Stimulated activated CD4-positive, alpha-beta T cell treated with anti-CD3 and anti-CD28 coated beads, Interleukin-12 subunit alpha, Interleukin-12 subunit beta, amount 100 ng/mL, for 48 hours (primary cell): ENCODE measurements at regions not wholly inside any gene's neighbourhood (a gene's known extent, or its start where the extent isn't known, plus 50 kb on each side); places are given as distances from the start of the nearest gene placed in this dataset.

Source experiments
- DNase-seq, 3 donors: peaks; one replicate each; pipeline ENCODE4 v3.0.0-alpha.2; 2020; ENCODE audit warnings: low read depth in 2 of 3, low spot score in 1 of 3

DNA sequence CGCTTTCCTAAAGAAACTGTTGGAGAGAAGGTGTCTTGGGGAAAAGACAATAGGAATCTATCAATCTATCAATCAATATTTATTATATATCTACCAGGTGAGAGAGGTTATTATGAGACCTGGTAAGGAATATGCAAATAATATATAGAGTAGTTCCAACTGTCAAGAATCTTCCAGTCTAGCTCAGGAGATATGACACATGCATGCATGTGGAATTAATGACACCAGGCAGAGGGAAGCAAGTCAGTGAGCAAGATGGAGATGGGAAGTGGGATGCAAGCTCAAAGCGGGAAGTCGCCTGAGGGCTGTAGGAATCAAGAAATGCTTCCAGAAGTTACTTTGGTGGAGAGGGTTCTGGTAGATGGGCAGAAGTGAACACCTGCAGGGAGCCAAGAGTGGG is 187.4 kb upstream of the NRP1 start:
- DNase-seq = no peak

DNA sequence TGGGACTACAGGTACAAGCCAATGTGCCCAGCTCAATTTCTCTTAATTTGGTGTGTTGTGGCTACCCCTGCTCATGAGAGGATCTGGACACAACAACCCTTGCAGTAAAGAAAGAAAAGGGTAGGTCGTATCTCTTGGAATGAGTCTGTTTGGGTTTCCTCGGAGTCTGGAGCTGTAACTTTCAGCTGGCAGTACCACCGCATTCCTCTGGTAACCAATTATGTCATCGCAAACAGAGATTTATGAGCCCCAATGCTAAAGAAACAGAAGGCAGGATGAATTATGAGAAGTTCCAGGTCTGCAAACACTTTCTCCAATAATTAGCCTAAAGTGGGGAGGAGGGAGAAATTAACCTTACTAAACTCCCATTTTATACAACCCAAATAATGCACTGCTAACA is 186.6 kb upstream of the NRP1 start:
- no peak for DNase-seq

GRCh38 chr10:33520223-33520622 is 185.8 kb upstream of the NRP1 start:
- no peak for DNase-seq

DNA sequence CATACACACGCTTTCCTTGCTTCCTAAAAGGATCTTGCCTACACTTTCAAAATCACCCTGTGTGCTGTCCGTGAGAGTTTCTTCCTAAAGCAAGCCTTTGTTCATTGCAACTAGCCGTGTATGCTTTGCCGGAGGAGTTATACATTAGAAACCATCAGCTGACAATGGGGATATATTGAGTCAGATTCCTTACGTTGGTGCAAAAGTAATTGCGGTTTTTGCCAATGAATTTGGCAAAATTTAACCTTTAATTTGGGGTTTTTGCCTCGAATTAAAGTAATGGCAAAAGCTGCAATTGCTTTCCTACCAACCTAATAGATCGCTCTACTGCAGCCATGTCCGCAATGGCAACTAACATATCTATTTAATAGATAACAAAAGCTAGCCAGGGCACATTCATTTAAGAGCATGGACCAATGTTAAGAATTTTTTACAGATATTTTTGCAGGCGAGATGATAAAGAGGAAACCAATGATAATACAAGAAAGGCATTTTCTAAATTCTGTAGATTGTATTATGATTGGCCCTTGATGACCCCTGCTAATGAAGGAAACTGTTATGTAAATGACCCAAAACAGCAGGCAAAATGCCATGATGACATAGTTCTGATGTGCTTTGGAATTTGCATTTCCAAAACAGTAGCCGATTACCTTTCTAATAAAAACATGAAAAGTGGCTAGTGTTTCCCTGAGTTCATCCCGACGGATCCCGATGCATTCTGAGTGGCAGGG is 184.8 kb upstream of the NRP1 start:
- no peak for DNase-seq

DNA sequence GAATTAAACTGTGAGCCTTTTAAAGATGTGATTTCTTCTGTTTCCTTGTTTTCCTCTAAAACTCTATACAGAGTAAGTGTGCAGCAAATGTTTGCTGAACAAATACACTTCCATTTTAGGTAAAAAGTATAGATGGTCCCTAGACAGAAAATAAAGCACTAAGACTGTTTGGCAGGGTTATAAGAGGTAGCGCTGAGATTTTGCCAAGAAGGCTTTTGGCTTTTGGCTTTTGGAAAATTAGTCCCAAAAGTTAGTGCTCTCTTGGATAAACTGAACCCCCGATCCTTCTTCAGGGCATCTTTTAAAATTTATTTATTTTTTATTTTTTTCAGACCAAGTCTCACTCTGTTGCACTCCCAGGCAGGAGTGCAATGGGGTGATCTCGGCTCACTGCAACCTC is 175.7 kb upstream of the NRP1 start:
- DNase-seq = no peak

GRCh38 chr10:33509231-33509831 is 174.9 kb upstream of the NRP1 start:
- peak in 2 of 3 donors; percentile 16 to 23 for DNase-seq

DNA sequence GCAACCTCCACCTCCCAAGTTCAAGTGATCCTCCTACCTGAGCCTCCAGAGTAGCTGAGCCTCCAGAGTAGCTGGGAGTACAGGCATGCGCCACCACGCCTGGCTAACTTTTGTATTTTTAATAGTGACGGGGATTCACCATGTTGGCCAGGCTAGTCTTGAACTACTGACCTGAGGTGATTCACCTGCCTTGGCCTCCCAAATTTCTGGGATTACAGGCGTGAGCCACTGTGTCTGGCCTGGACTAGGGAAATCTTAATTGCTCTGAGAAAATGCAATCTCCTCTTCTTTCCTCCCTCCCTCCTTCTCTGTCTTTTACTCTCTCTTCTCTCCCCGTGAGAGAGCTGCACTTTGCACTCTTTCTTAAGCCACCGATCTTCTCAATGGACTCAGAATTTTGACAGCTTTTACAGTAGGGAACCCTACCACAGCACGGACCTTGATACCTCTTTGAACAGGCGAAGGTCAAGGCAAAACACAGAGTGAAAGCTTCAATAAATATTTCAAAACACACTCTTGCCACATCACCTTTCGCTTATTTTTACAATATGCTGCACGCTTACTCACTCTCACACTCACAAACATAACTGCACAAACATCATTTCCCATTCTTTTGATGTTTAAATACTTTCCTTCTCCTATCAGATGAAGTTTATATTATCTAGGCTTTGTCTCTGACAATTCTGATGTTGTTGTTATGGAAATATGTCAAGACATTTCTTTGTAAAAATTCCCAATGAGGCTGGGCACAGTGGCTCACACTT is 173.4 kb upstream of the NRP1 start:
- no peak for DNase-seq

GRCh38 chr10:33506838-33507661 is 172.6 kb upstream of the NRP1 start:
- no peak for DNase-seq

- no peak for DNase-seq
Measured at GRCh38 chr10:33506391-33506790, 171.9 kb upstream of the NRP1 start.

DNA sequence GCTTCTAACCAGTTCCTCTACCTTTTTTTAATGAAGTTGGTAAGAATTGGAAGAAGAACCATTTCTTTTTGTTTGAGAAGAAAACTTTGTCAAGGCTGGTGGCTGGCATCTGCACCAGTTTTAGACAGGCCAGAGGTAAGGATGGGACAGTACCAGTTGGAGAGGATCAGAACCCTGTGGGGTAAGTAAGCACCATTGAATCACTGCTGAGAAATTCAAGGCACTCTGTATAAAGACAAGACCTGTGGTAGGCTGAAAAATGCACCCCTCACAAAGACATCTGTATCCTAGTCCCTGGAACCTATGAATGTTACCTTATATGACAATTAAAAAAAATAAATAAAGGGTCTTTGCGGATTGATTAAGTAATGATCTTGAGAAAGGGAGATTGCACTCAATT is 166.7 kb upstream of the NRP1 start:
- DNase-seq = no peak

GRCh38 chr10:33498391-33498891 is 164.0 kb upstream of the NRP1 start:
- DNase-seq = no peak

GRCh38 chr10:33497338-33497737 is 162.9 kb upstream of the NRP1 start:
- DNase-seq = no peak

GRCh38 chr10:33496096-33496495 is 161.6 kb upstream of the NRP1 start:
- DNase-seq = no peak

DNA sequence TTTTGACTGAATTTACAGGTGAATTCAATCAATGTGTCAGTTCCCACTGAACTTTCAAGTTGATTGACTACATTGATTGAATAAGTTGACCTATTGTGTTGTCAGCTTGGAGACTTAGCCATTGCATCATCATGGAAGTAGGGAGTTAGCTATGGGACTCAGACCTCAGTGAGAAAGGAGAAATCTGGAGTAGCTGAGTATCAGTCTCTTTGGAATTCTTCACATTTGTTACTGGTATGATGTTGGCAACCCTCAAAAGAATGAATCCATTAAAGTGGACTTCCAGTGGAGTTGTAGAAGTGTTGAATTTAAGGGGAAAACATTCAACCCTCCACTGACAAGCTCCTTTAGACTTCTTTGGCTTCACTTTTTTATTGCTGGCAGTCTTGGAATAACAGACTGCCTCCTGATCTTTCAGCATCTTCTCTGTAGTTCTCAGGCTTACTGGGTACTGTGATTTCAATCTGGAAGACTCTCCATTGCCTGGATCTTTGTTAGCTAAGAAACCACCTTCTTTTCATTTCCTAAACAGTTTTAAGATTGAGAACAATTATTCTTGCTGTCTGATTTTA is 160.3 kb upstream of the NRP1 start:
- no peak for DNase-seq

DNA sequence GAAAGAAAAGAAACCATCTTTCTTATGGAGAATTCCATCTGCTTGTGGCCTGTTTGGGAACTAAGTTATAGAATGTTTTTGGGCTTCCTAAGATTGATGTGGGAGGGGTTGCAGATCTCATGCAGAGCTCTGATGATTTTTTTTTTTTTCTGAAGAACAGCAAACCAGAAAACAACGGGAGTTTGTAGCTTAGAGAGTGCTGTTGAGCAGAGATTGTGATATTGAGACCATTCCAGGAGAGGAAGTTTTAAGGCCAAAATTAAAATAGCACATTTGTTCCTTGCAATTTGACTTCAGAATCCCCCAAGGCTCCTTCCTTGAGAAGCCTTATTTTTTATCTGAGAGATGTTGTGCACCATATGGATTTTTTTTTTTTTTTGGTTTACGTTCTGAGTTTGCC is 159.5 kb upstream of the NRP1 start:
- DNase-seq = no peak

- DNase-seq = no peak
Measured at GRCh38 chr10:33493497-33493896, 159.0 kb upstream of the NRP1 start.

GRCh38 chr10:33492701-33493345 is 158.4 kb upstream of the NRP1 start:
- DNase-seq = no peak

DNA sequence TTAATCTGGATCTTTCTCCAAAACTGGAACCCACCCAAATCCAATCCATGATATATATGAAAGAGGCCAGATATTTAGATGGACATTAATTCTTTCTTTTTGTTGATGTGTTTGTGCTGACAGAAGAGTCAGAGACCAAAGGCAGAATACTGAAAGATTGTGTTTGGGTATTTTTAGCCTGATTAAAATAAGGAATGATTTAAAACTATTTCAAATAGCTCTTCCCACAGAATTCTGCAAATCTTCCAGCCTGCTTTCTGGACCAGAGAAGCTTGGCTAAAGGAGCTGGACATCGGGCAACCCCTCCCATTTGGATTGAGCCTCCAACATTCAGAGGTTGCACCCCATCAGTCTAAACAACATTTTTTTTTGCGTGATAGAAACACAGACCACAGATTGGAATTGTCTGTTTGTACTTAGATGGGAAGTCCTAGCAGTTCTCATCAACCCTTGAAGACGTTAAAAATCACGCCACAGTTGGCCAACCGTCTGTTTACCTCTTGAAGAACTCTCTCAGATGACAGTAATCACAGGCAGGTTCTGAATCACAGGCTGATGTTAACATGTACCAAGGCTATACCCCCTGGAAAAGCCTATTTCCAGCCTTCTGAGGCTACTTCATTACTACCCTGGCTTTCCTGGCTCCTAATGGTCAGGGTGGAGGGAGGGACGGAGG is 155.2 kb upstream of the NRP1 start:
- DNase-seq = no peak

- no peak for DNase-seq
Measured at GRCh38 chr10:33487014-33487776, 152.7 kb upstream of the NRP1 start.
